Islet precursor cell (in vitro differentiated cells): ENCODE measurements at regions not wholly inside any gene's neighbourhood (a gene's known extent, or its start where the extent isn't known, plus 50 kb on each side); places are given as distances from the start of the nearest gene placed in this dataset.

Source experiments
- DNase-seq: peaks from one replicate; pipeline ENCODE4 v3.0.0-alpha.2; 2018

- peak; percentile 5 for DNase-seq
Measured at GRCh38 chr1:94612525-94613204, 71.1 kb upstream of the F3 start.

GRCh38 chr1:94611681-94612475, 70.3 kb upstream of the F3 start:
- DNase-seq: peak; percentile 22

GRCh38 chr1:94609619-94610018, 68.1 kb upstream of the F3 start:
- peak; percentile 15 for DNase-seq

- peak; percentile 23 for DNase-seq
Measured at GRCh38 chr1:94608852-94609530, 67.4 kb upstream of the F3 start.

- peak; percentile 38 for DNase-seq
Measured at GRCh38 chr1:94608142-94608851, 66.7 kb upstream of the F3 start.

GRCh38 chr1:94607398-94607797, 65.8 kb upstream of the F3 start:
- no peak for DNase-seq

GRCh38 chr1:94606471-94606870, 64.9 kb upstream of the F3 start:
- DNase-seq: no peak

- DNase-seq: no peak
Measured at GRCh38 chr1:94603663-94604062, 62.1 kb upstream of the F3 start.

GRCh38 chr1:94602802-94603625, 61.5 kb upstream of the F3 start:
- DNase-seq: no peak

- DNase-seq: no peak
Measured at GRCh38 chr1:94602316-94602715, 60.8 kb upstream of the F3 start.

- no peak for DNase-seq
Measured at GRCh38 chr1:94600556-94600955, 59.0 kb upstream of the F3 start.

- DNase-seq: peak; percentile 71
Measured at GRCh38 chr1:94599095-94599813, 57.7 kb upstream of the F3 start.

GRCh38 chr1:94597701-94598100, 56.1 kb upstream of the F3 start:
- peak; percentile 72 for DNase-seq

GRCh38 chr1:94596260-94596659, 54.7 kb upstream of the F3 start:
- DNase-seq: no peak

- DNase-seq: no peak
Measured at GRCh38 chr1:94595658-94596057, 54.1 kb upstream of the F3 start.

- no peak for DNase-seq
Measured at GRCh38 chr1:94593611-94594010, 52.1 kb upstream of the F3 start.

GRCh38 chr1:94592571-94592920, 51.0 kb upstream of the F3 start:
- DNase-seq: no peak

GRCh38 chr1:94591823-94592570, 50.4 kb upstream of the F3 start:
- no peak for DNase-seq
